Uterus (tissue), 3 donors: ENCODE measurements at regions not wholly inside any gene's neighbourhood (a gene's known extent, or its start where the extent isn't known, plus 50 kb on each side); places are given as distances from the start of the nearest gene placed in this dataset.

ENCODE experiments used
- DNase-seq, 2 donors: peaks; one replicate each; pipeline ENCODE4 v3.0.0-alpha.2; 2019 to 2020
- H3K27ac ChIP-seq, 2 donors: fragments of 200-600 bp; sonication (generic); 1 replicate in 1 of 2; 2 replicates in 1 of 2; pipeline ENCODE4 v1.5.1; 2016 to 2018
- H3K27me3 ChIP-seq, 2 donors: fragments of 200-600 bp; sonication (generic); one replicate each; pipeline ENCODE4 v1.5.1; 2018 to 2019; ENCODE audit warnings: control low read depth in 1 of 2
- H3K36me3 ChIP-seq, 2 donors: fragments of 200-600 bp; sonication (generic); one replicate each; pipeline ENCODE4 v1.5.1; 2019; ENCODE audit warnings: control low read depth in 1 of 2
- H3K4me1 ChIP-seq, 2 donors: fragments of 200-600 bp; sonication (generic); one replicate each; pipeline ENCODE4 v1.5.1; 2018 to 2019; ENCODE audit warnings: control low read depth in 1 of 2
- H3K4me3 ChIP-seq, 2 donors: fragments of 200-600 bp; sonication (generic); 1 replicate in 1 of 2; 2 replicates in 1 of 2; pipeline ENCODE4 v1.5.1; 2018 to 2019; ENCODE audit warnings: mild to moderate bottlenecking in 1 of 2
- H3K9me3 ChIP-seq, 2 donors: fragments of 200-600 bp; sonication (generic); one replicate each; pipeline ENCODE4 v1.5.1; 2019; ENCODE audit warnings: control low read depth in 1 of 2
- CTCF ChIP-seq, 4 experiments: fragments of 200-600 bp in 2 of 4; fragments of 450-650 bp in 2 of 4; sonication (generic) in 2 of 4; IDR thresholded peaks; one replicate each; pipeline ENCODE4 v1.5.1; 2016 to 2019; ENCODE audit warnings: antibody characterized with exemption in 4 of 4, mild to moderate bottlenecking in 2 of 4, moderate library complexity in 1 of 4
- POLR2A ChIP-seq, 2 donors: fragments of 450-650 bp; IDR thresholded peaks; one replicate each; pipeline ENCODE4 v1.6.1; 2016; ENCODE audit warnings: antibody characterized with exemption in 2 of 2, mild to moderate bottlenecking in 1 of 2, moderate library complexity in 1 of 2
- intact Hi-C: fragments of 100-400 bp; cut with DNase I; formaldehyde crosslinking; loops from one replicate; pipeline ENCODE4 v1.15.1; 2023; ENCODE audit warnings: low total_unique reads
- donor health status: DM: yes; HTN: yes; CAD: no.

- Histone ChIP-seq H3K27ac (peak overlapping the region; percentile 81 to 87), H3K4me1 (peaks cover 20 to 23% of the 10 kb centered on the region in 2 donors), H3K4me3 (no peak overlapping the region), H3K36me3 (no peaks in the 10 kb centered on the region), H3K27me3 (no peaks in the 10 kb centered on the region), H3K9me3 (no peaks in the 10 kb centered on the region)
- intact Hi-C loops = no loop called here
- TF ChIP-seq POLR2A (IDR thresholded peaks at IDR 0.05) = no peak
- no peak for TF ChIP-seq CTCF (IDR thresholded peaks at IDR 0.05)
- peak in 1 of 2 donors; percentile 55 for DNase-seq
Measured at GRCh38 chr9:129335464-129336129, 157.5 kb upstream of the IER5L start.

- Histone ChIP-seq H3K4me3 (peak overlapping the region; percentile 1 to 15), H3K4me1 (peaks cover 20 to 23% of the 10 kb centered on the region in 2 donors), H3K27me3 (no peaks in the 10 kb centered on the region), H3K27ac (peak overlapping the region; percentile 81 to 87), H3K9me3 (no peaks in the 10 kb centered on the region), H3K36me3 (no peaks in the 10 kb centered on the region)
- peak; percentile 93 to 96 for DNase-seq
- intact Hi-C loops = no loop called here
- TF ChIP-seq CTCF (IDR thresholded peaks at IDR 0.05) (no peak), POLR2A (IDR thresholded peaks at IDR 0.05) (peak; percentile 6 to 32)
Measured at GRCh38 chr9:129334105-129334935, 156.3 kb upstream of the IER5L start.

- Histone ChIP-seq H3K27me3 (no peaks in the 10 kb centered on the region), H3K4me3 (no peak overlapping the region), H3K27ac (peak overlapping the region; percentile 81 to 87), H3K9me3 (no peaks in the 10 kb centered on the region), H3K36me3 (no peaks in the 10 kb centered on the region), H3K4me1 (peaks cover 20 to 23% of the 10 kb centered on the region in 2 donors)
- DNase-seq = peak in 1 of 2 donors; percentile 40
- intact Hi-C loops = no loop called here
- TF ChIP-seq CTCF (IDR thresholded peaks at IDR 0.05) = no peak
- TF ChIP-seq POLR2A (IDR thresholded peaks at IDR 0.05) = no peak
Measured at GRCh38 chr9:129333617-129334104, 155.6 kb upstream of the IER5L start.

- Histone ChIP-seq H3K9me3 (no peaks in the 10 kb centered on the region), H3K4me3 (no peak overlapping the region), H3K36me3 (no peaks in the 10 kb centered on the region), H3K27me3 (no peaks in the 10 kb centered on the region), H3K27ac (peak overlapping the region; percentile 69 to 80), H3K4me1 (peaks cover 20 to 27% of the 10 kb centered on the region in 2 donors)
- no peak for DNase-seq
- TF ChIP-seq CTCF (IDR thresholded peaks at IDR 0.05) (no peak), POLR2A (IDR thresholded peaks at IDR 0.05) (no peak)
- intact Hi-C loops = no loop called here
Measured at GRCh38 chr9:129332581-129332980, 154.5 kb upstream of the IER5L start.
